H9 (cell line): ENCODE measurements at regions not wholly inside any gene's neighbourhood (a gene's known extent, or its start where the extent isn't known, plus 50 kb on each side); places are given as distances from the start of the nearest gene placed in this dataset.

Experiments used
- DNase-seq: peaks from one replicate; pipeline ENCODE4 v3.0.0-alpha.2; 2017
- H2AFZ ChIP-seq: one replicate; pipeline ENCODE4 v1.6.1; 2013; ENCODE audit warnings: mild to moderate bottlenecking, low read length, control low read depth, moderate library complexity
- H2AK5ac ChIP-seq: 2 replicates; pipeline ENCODE4 v1.6.1; 2013; ENCODE audit warnings: low read length, control low read depth, mixed read lengths; ENCODE audit not compliant: insufficient read length
- H2BK120ac ChIP-seq: one replicate; pipeline ENCODE4 v1.6.1; 2013; ENCODE audit warnings: low read depth, mild to moderate bottlenecking, low read length, control low read depth, inconsistent platforms; ENCODE audit not compliant: poor library complexity, severe bottlenecking
- H2BK12ac ChIP-seq: 2 replicates; pipeline ENCODE4 v1.6.1; 2013; ENCODE audit warnings: low read length, control low read depth, mixed read lengths, low read depth; ENCODE audit not compliant: insufficient read length
- H2BK15ac ChIP-seq: 2 replicates; pipeline ENCODE4 v1.6.1; 2013; ENCODE audit warnings: low read depth, low read length, control low read depth
- H2BK20ac ChIP-seq: one replicate; pipeline ENCODE4 v1.6.1; 2013; ENCODE audit warnings: low read depth, mild to moderate bottlenecking, low read length, control low read depth, inconsistent platforms; ENCODE audit not compliant: poor library complexity, severe bottlenecking
- H2BK5ac ChIP-seq: 2 replicates; pipeline ENCODE4 v1.6.1; 2013; ENCODE audit warnings: low read length, control low read depth, mixed read lengths; ENCODE audit not compliant: insufficient read length
- H3K14ac ChIP-seq: 2 replicates; pipeline ENCODE4 v1.6.1; 2013; ENCODE audit warnings: low read length, control low read depth; ENCODE audit not compliant: insufficient read depth
- H3K18ac ChIP-seq: 2 replicates; pipeline ENCODE4 v1.6.1; 2013; ENCODE audit warnings: low read depth, mild to moderate bottlenecking, mixed read lengths, low read length, control low read depth; ENCODE audit not compliant: insufficient read length
- H3K23ac ChIP-seq: 2 replicates; pipeline ENCODE4 v1.6.1; 2013; ENCODE audit warnings: low read length, control low read depth, mixed read lengths, low read depth; ENCODE audit not compliant: insufficient read length
- H3K23me2 ChIP-seq: 2 replicates; pipeline ENCODE4 v1.6.1; 2013; ENCODE audit warnings: low read depth, mild to moderate bottlenecking, mixed read lengths, low read length, control low read depth; ENCODE audit not compliant: insufficient read length, poor library complexity, severe bottlenecking
- H3K27ac ChIP-seq: 2 replicates; pipeline ENCODE4 v1.5.1; 2013; ENCODE audit warnings: low read length, control low read depth, mixed read lengths, low read depth; ENCODE audit not compliant: insufficient read length
- H3K27me3 ChIP-seq: 2 replicates; pipeline ENCODE4 v1.6.1; 2013; ENCODE audit warnings: low read length, control low read depth, inconsistent platforms; ENCODE audit not compliant: insufficient read depth
- H3K4ac ChIP-seq: 2 replicates; pipeline ENCODE4 v1.6.1; 2013; ENCODE audit warnings: low read depth, mild to moderate bottlenecking, control low read depth, inconsistent platforms, low read length, moderate library complexity
- H3K4me1 ChIP-seq: 2 replicates; pipeline ENCODE4 v1.6.1; 2013; ENCODE audit warnings: low read length, control low read depth, inconsistent platforms; ENCODE audit not compliant: insufficient read depth
- H3K4me2 ChIP-seq: 2 replicates; pipeline ENCODE4 v1.6.1; 2013; ENCODE audit warnings: low read length, control low read depth, mixed read lengths; ENCODE audit not compliant: insufficient read length, insufficient read depth
- H3K56ac ChIP-seq: 2 replicates; pipeline ENCODE4 v1.6.1; 2013; ENCODE audit warnings: low read depth, mild to moderate bottlenecking, mixed read lengths, low read length, control low read depth; ENCODE audit not compliant: insufficient read length
- H3K79me1 ChIP-seq: 2 replicates; pipeline ENCODE4 v1.6.1; 2013; ENCODE audit warnings: low read depth, mild to moderate bottlenecking, moderate library complexity, low read length, control low read depth, inconsistent platforms; ENCODE audit not compliant: insufficient read depth, poor library complexity, severe bottlenecking
- H3K79me2 ChIP-seq: 2 replicates; pipeline ENCODE4 v1.6.1; 2013; ENCODE audit warnings: low read length, control low read depth, inconsistent platforms; ENCODE audit not compliant: insufficient read depth
- H3K9ac ChIP-seq: 2 replicates; pipeline ENCODE4 v1.6.1; 2013; ENCODE audit warnings: low read length, control low read depth, mixed read lengths; ENCODE audit not compliant: insufficient read length; ENCODE audit errors: extremely low read depth
- H3K9me3 ChIP-seq: one replicate; pipeline ENCODE4 v1.6.1; 2013; ENCODE audit warnings: low read depth, low read length, inconsistent platforms; ENCODE audit not compliant: control insufficient read depth
- H3T11ph ChIP-seq: one replicate; pipeline ENCODE4 v1.6.1; 2013; ENCODE audit warnings: mild to moderate bottlenecking, low read length, control low read depth, inconsistent platforms
- H4K20me1 ChIP-seq: one replicate; pipeline ENCODE4 v1.6.1; 2013; ENCODE audit not compliant: control insufficient read depth, insufficient read length, insufficient read depth
- H4K5ac ChIP-seq: 2 replicates; pipeline ENCODE4 v1.6.1; 2013; ENCODE audit warnings: low read depth, mild to moderate bottlenecking, mixed read lengths, low read length, control low read depth; ENCODE audit not compliant: insufficient read length
- H4K8ac ChIP-seq: replicated peaks from 2 replicates; pipeline ENCODE4 v1.6.1; 2013; ENCODE audit warnings: low read length, control low read depth, mixed read lengths, low read depth; ENCODE audit not compliant: insufficient read length
- H4K91ac ChIP-seq: 2 replicates; pipeline ENCODE4 v1.6.1; 2013; ENCODE audit warnings: low read depth, mild to moderate bottlenecking, moderate library complexity, mixed read lengths, low read length, control low read depth; ENCODE audit not compliant: insufficient read length
- H3K27ac Mint-ChIP-seq, 3 experiments: 2 replicates in 2 of 3; 3 replicates in 1 of 3; pipeline ENCODE4 v1.8.0; 2020 to 2021; ENCODE audit warnings: mixed read lengths in 3 of 3, mild to moderate bottlenecking in 1 of 3, moderate library complexity in 1 of 3
- H3K27me3 Mint-ChIP-seq: 2 replicates; pipeline ENCODE4 v1.8.0; 2021; ENCODE audit warnings: low read depth, mild to moderate bottlenecking, moderate library complexity, mixed read lengths
- H3K36me3 Mint-ChIP-seq, 3 experiments: 2 replicates in 2 of 3; 3 replicates in 1 of 3; pipeline ENCODE4 v1.8.0; 2020 to 2021; ENCODE audit warnings: low read depth in 3 of 3, mixed read lengths in 3 of 3; ENCODE audit not compliant: insufficient read depth in 1 of 3
- H3K4me1 Mint-ChIP-seq, 2 experiments: 2 replicates each; pipeline ENCODE4 v1.8.0; 2020; ENCODE audit warnings: mixed read lengths in 2 of 2
- H3K4me3 Mint-ChIP-seq, 2 experiments: 2 replicates in 1 of 2; 3 replicates in 1 of 2; pipeline ENCODE4 v1.8.0; 2020 to 2021; ENCODE audit warnings: mild to moderate bottlenecking in 2 of 2, mixed read lengths in 2 of 2, moderate library complexity in 1 of 2
- H3K9me3 Mint-ChIP-seq, 2 experiments: 2 replicates in 1 of 2; 3 replicates in 1 of 2; pipeline ENCODE4 v1.8.0; 2020; ENCODE audit warnings: mild to moderate bottlenecking in 2 of 2, mixed read lengths in 2 of 2, moderate library complexity in 1 of 2
- CTCF ChIP-seq: fragments of 200-600 bp; sonication (generic); conservative IDR thresholded peaks from 3 replicates; pipeline ENCODE4 v1.8.0; 2021; ENCODE audit warnings: antibody characterized with exemption, mild to moderate bottlenecking
- WGBS: extraction: QIAGEN DNeasy Blood & Tissue Kit; methylation state at CpG from one replicate; pipeline ENCODE4 v1.1.7; 2013; ENCODE audit warnings: missing lambda C conversion rate, low lambda C conversion rate, mixed read lengths; ENCODE audit not compliant: insufficient read length; ENCODE audit errors: extremely low coverage; 5-methylcytosine and 5-hydroxymethylcytosine counted together

- H3T11ph ChIP-seq, result no peak overlapping the region
- H3K4me1 ChIP-seq, result no peaks in the 10 kb centered on the region; the same call in 1 of the 2 replicates
- no peak overlapping the region for H3K18ac ChIP-seq
- DNase-seq, result peak; percentile 43
- no peaks in the 10 kb centered on the region for H3K79me2 ChIP-seq
- no peak overlapping the region for H3K56ac ChIP-seq
- no peak overlapping the region for H2BK12ac ChIP-seq
- peaks cover 0 to 8% (median 4%) of the 10 kb centered on the region in 3 experiments; a peak in 4 of 7 replicates for H3K36me3 Mint-ChIP-seq
- no peak overlapping the region for H3K27ac Mint-ChIP-seq
- H3K9me3 ChIP-seq, result no peaks in the 10 kb centered on the region
- H3K23ac ChIP-seq, result no peak overlapping the region
- H3K4me2 ChIP-seq, result no peak overlapping the region
- no peak overlapping the region for H2BK5ac ChIP-seq
- no peaks in the 10 kb centered on the region for H3K79me1 ChIP-seq
- H3K4me3 Mint-ChIP-seq, result no peak overlapping the region
- WGBS, result no CpG with 5 or more reads among the region's 8 CpGs
- no peak overlapping the region for H2BK120ac ChIP-seq
- 0 out of 4 replicates have a peak, but pooled peaks cover 3 to 4% of the 10 kb centered on the region in 2 experiments for H3K4me1 Mint-ChIP-seq
- peaks cover 4% of the 10 kb centered on the region; the same call in 1 of the 2 replicates for H3K27me3 Mint-ChIP-seq
- no peak overlapping the region for H4K8ac ChIP-seq
- H3K9ac ChIP-seq, result no peak overlapping the region
- no peak overlapping the region for H4K91ac ChIP-seq
- TF ChIP-seq CTCF, result peak; percentile 69
- peaks cover 0 to 5% of the 10 kb centered on the region in 2 experiments; a peak in 3 of 5 replicates for H3K9me3 Mint-ChIP-seq
- H3K4ac ChIP-seq, result no peak overlapping the region
- no peak overlapping the region for H3K27ac ChIP-seq
- H3K23me2 ChIP-seq, result no peaks in the 10 kb centered on the region
- H4K20me1 ChIP-seq, result no peaks in the 10 kb centered on the region
- H2AK5ac ChIP-seq, result no peak overlapping the region
- H3K27me3 ChIP-seq, result no peaks in the 10 kb centered on the region
- no peak overlapping the region for H2BK15ac ChIP-seq
- no peak overlapping the region for H3K14ac ChIP-seq
- no peak overlapping the region for H4K5ac ChIP-seq
- no peak overlapping the region for H2BK20ac ChIP-seq
- no peak overlapping the region for H2AFZ ChIP-seq
Observed at GRCh38 chr17:70552230-70552981, 383.1 kb downstream of the KCNJ2 start.
